Bronchial epithelial cell (primary cell): ENCODE measurements at regions not wholly inside any gene's neighbourhood (a gene's known extent, or its start where the extent isn't known, plus 50 kb on each side); places are given as distances from the start of the nearest gene placed in this dataset.

ENCODE experiments used
- DNase-seq: peaks from one replicate; pipeline ENCODE4 v3.0.0-alpha.2; 2010; ENCODE audit warnings: low read depth
- FAIRE-seq: peaks from 2 replicates; lab custom pipeline; 2011; peaks lifted over from hg19 to GRCh38; lab: Jason Lieb, UNC
- H3K27me3 ChIP-seq: 2 replicates; pipeline ENCODE4 v1.5.1; 2011; ENCODE audit warnings: low read length; ENCODE audit not compliant: control insufficient read depth, insufficient read depth
- H3K36me3 ChIP-seq: 2 replicates; pipeline ENCODE4 v1.5.1; 2011; ENCODE audit warnings: low read length; ENCODE audit not compliant: control insufficient read depth, insufficient read depth
- H3K4me3 ChIP-seq: 2 replicates; pipeline ENCODE4 v1.5.1; 2011; ENCODE audit warnings: mild to moderate bottlenecking, low read depth, low read length, control low read depth
- TF ChIP-seq, protein P1 (sequence below): IDR thresholded peaks from 2 replicates; pipeline ENCODE4 v1.5.1; 2011; ENCODE audit warnings: mild to moderate bottlenecking, moderate library complexity, low read length, control low read depth, inconsistent platforms; ENCODE audit not compliant: insufficient read depth, severe bottlenecking

DNA sequence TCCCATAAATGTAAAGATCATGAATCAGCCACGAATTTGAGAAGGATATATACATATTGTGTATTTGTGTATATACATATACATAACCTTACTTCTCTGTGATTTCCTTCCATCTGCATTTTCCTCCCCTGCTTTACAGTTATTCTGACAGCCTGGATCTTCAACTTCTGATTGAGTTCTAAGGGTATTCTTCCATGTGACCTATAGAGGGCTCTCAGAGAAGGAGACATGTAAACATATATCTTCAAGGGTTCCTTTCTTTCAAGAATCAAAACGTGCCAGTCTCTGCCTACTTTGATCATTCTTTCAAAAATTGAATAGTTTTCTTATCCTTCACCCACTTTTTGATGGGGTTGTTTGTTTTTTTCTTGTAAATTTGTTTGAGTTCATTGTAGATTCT lies 453.7 kb upstream of the POT1 start:
- Histone ChIP-seq H3K4me3 (no peak overlapping the region), H3K36me3 (no peaks in the 10 kb centered on the region), H3K27me3 (no peaks in the 10 kb centered on the region)
- TF ChIP-seq, protein P1, sequence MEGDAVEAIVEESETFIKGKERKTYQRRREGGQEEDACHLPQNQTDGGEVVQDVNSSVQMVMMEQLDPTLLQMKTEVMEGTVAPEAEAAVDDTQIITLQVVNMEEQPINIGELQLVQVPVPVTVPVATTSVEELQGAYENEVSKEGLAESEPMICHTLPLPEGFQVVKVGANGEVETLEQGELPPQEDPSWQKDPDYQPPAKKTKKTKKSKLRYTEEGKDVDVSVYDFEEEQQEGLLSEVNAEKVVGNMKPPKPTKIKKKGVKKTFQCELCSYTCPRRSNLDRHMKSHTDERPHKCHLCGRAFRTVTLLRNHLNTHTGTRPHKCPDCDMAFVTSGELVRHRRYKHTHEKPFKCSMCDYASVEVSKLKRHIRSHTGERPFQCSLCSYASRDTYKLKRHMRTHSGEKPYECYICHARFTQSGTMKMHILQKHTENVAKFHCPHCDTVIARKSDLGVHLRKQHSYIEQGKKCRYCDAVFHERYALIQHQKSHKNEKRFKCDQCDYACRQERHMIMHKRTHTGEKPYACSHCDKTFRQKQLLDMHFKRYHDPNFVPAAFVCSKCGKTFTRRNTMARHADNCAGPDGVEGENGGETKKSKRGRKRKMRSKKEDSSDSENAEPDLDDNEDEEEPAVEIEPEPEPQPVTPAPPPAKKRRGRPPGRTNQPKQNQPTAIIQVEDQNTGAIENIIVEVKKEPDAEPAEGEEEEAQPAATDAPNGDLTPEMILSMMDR: peak; percentile 16
- FAIRE-seq (no peak), DNase-seq (peak; percentile 26)

DNA sequence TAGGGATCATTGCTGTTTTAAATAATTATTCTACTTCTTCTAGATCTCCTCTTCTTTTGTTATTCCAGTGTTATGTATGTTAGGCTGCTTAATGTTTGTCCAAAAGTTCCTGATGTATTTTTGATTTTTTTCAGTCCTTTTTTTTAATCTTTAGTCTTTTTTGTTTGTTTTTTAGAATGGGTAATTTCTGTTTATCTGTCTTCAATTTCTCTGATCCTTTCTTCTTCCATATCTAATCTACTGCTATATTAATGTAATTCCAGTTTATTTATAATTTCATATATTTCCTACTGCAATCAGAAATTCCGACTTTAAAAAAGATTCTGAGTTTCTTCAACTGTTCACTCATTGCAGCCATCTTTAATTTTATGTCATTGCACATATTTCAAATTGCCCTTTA lies 452.8 kb upstream of the POT1 start:
- no peak overlapping the region for H3K4me3 ChIP-seq
- DNase-seq (no peak), FAIRE-seq (no peak)
- TF ChIP-seq, protein P1: no peak
- no peaks in the 10 kb centered on the region for H3K27me3 ChIP-seq
- H3K36me3 ChIP-seq: no peaks in the 10 kb centered on the region

DNA sequence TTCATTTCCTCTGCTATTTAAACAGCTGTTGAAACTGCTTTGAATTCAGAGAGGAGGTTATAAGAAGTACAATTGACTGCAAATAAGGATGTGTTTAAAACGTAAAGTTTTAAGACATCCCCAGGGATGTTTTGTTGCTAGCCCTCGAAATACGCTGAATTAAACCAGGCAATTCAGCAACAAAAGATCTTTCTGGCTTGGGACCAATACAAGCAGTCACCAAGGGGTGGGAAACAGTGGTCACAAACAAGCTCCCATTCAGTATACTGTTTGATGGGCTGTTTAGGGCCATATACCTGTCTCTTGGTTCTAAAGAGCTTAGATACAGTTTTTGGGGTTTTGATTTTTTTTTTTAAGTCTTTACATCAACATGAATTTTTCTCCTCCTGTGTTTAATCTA lies 446.3 kb upstream of the POT1 start:
- no peaks in the 10 kb centered on the region for H3K27me3 ChIP-seq
- TF ChIP-seq, protein P1: no peak
- H3K36me3 ChIP-seq: no peaks in the 10 kb centered on the region
- H3K4me3 ChIP-seq: no peak overlapping the region
- no peak for DNase-seq
- no peak for FAIRE-seq

DNA sequence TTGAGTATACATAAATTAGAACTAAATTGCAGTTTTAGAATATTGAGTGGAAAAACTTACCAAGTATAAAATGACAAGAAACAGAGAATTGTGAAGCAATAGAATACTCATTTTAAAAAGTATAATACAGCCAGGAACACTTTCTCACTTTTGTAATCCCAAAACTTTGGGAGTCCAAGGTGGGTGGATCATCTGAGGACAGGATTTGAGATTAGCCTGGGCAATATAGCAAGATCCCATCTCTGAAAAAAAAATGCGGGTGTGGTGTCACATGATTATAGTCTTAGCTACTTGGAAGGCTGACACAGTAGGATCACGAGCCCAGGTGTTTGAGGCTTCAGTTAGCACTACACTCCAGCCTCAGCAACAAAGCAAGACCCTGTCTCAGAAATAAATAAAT lies 440.9 kb upstream of the POT1 start:
- FAIRE-seq (no peak), DNase-seq (no peak)
- TF ChIP-seq, protein P1: no peak
- H3K36me3 ChIP-seq: no peaks in the 10 kb centered on the region
- H3K27me3 ChIP-seq: no peaks in the 10 kb centered on the region
- H3K4me3 ChIP-seq: no peak overlapping the region

DNA sequence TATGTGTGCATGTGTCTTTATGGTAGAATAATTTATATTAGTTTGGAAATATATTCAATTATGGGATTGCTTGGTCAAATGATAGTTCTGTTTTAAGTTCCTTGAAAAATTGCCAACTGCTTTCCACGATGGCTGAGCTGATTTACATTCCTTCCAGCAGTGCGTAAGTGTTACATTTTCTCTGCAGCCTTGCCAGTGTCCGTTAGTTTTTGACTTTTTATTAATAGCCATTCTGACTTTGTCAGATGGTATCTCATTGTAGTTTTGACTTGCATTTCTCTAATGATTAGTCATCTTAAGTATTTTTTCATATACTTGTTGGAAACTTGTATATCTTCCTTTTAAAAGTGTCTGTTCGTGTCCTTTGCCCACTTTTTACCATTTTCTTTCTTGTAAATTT lies 434.2 kb upstream of the POT1 start:
- no peaks in the 10 kb centered on the region for H3K27me3 ChIP-seq
- peak; percentile 5 for DNase-seq
- no peaks in the 10 kb centered on the region for H3K36me3 ChIP-seq
- no peak overlapping the region for H3K4me3 ChIP-seq
- FAIRE-seq: no peak
- TF ChIP-seq, protein P1: no peak

DNA sequence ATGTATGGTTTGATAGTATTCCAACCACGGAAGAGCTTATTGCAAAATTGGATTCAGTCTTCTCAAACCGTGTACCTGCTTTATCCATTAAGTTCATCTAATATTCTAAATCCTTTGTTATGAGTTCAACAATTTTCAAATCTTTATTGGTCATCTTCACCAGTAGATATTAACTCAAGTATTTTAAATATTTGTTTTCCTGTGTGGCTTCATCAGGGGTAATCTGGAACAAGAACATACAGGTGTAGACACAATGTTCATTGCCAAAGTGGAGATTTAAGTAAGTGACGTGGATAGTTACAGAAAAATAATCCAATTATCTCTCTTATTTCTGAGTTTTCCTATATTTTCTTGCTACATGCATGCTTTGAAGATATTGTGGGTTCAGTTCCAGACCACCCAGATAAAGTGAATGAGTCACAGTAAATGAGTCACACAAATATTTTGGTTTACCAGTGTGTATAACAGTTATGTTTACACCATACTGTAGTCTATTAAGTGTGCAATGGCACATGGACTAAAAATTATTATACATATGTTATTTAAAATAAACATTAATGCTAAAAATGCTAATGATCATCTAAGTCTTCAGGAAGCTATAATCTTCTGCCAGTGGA lies 429.0 kb upstream of the POT1 start:
- no peak for FAIRE-seq
- Histone ChIP-seq H3K4me3 (no peak overlapping the region), H3K27me3 (no peaks in the 10 kb centered on the region), H3K36me3 (no peaks in the 10 kb centered on the region)
- DNase-seq: no peak
- TF ChIP-seq, protein P1: no peak
